ENCODE measurements at regions not wholly inside any gene's neighbourhood (a gene's known extent, or its start where the extent isn't known, plus 50 kb on each side); places are given as distances from the start of the nearest gene placed in this dataset.

DNA sequence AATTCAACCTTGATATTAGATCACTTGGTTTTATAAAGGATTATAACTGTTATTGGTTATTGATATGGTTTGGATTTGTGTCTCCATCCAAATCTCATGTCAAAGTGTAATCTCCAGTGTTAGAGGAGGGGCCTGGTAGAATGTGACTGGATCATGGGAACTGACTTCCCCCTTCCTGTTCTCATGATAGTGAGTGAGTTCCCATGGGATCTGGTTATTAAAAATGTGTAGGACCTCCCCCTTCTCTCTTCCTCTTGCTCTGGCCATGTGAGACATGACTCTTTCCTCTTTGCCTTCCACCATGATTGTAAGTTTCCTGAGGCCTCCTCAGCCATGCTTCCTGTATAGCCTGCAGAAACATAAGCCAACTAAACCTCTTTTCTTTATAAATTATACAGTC, 136.0 kb upstream of the UBE2E2 start:
- ChIA-PET POLR2A (no interaction called here), CTCF (ENCODE audit: low intra/inter-chr PET ratio) (interaction anchor here (0.6 kb wide), 1 partner anchor 345 kb away, joined by 3 read pairs; no protein-coding TSS in a partner anchor)
- DNase-seq (ENCODE audit: extremely low read depth in 1 of 4, low spot score in 3 of 4) (no peak), ATAC-seq (no peak), FAIRE-seq (no peak)
- Histone ChIP-seq H3K4me2 (ENCODE audit: insufficient read depth, low read length) (no peak overlapping the region), H3K27me3 (ENCODE audit: control insufficient read depth in 2 of 2, insufficient read depth in 2 of 2, low read length in 2 of 2) (no peaks in the 10 kb centered on the region), H3K36me3 (ENCODE audit: control insufficient read depth, insufficient read depth, low read length) (no peaks in the 10 kb centered on the region), H3K9me3 (replicated peaks; ENCODE audit: control insufficient read depth, insufficient read depth, low read depth, low read length) (no peaks in the 10 kb centered on the region), H3K4me3 (no peak overlapping the region), H4K20me1 (replicated peaks; ENCODE audit: control insufficient read depth, insufficient read depth, low read length) (no peaks in the 10 kb centered on the region), H3K4me1 (replicated peaks in 1 of 2; ENCODE audit: control insufficient read depth in 2 of 2, insufficient read depth in 2 of 2, low read length in 2 of 2) (no peaks in the 10 kb centered on the region), H2AFZ (ENCODE audit: low read depth, low read length) (no peak overlapping the region), H3K79me2 (ENCODE audit: control insufficient read depth, insufficient read depth, low read length) (no peaks in the 10 kb centered on the region), H3K9me1 (ENCODE audit: control insufficient read depth, insufficient read depth, low read length) (no peaks in the 10 kb centered on the region), H3K9ac (ENCODE audit: insufficient read depth in 1 of 2, low read depth in 2 of 2, low read length in 2 of 2) (no peak overlapping the region), H3K27ac (ENCODE audit: extremely low read depth, low read depth, low read length) (no peak overlapping the region)
- BruUV-seq (replicated peaks), result no TSS peak
- intact Hi-C loops (cut with micrococcal nuclease) (no loop called here), in situ Hi-C loops (cut with MboI) (no loop called here)
- TF ChIP-seq HNRNPL (IDR thresholded peaks at IDR 0.05; ENCODE audit: low read depth, low read length), result no peak
- TF ChIP-seq SMC3 (conservative IDR thresholded peaks at IDR 0.05; ENCODE audit: insufficient read depth, low read depth, low read length), result no peak
- TF ChIP-seq RAD51 (IDR thresholded peaks at IDR 0.05; ENCODE audit: borderline replicate concordance, low read depth), result no peak
- TF ChIP-seq RCOR1 (IDR thresholded peaks at IDR 0.05; ENCODE audit: borderline replicate concordance in 1 of 2, low read depth in 2 of 2, low read length in 2 of 2), result no peak
- no peak for TF ChIP-seq TAL1 (IDR thresholded peaks at IDR 0.05)
- TF ChIP-seq TCF7 (IDR thresholded peaks at IDR 0.05; ENCODE audit: borderline replicate concordance), result no peak
- no peak for TF ChIP-seq HEY1 (CRISPR knock-in tag; IDR thresholded peaks at IDR 0.05; ENCODE audit: borderline replicate concordance)
- TF ChIP-seq, protein P1, sequence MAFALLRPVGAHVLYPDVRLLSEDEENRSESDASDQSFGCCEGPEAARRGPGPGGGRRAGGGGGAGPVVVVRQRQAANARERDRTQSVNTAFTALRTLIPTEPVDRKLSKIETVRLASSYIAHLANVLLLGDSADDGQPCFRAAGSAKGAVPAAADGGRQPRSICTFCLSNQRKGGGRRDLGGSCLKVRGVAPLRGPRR (CRISPR knock-in tag; IDR thresholded peaks at IDR 0.05), result no peak
- no peak for TF ChIP-seq ZNF197 (CRISPR knock-in tag; IDR thresholded peaks at IDR 0.05; ENCODE audit: low read depth)
- TF ChIP-seq, protein P2, sequence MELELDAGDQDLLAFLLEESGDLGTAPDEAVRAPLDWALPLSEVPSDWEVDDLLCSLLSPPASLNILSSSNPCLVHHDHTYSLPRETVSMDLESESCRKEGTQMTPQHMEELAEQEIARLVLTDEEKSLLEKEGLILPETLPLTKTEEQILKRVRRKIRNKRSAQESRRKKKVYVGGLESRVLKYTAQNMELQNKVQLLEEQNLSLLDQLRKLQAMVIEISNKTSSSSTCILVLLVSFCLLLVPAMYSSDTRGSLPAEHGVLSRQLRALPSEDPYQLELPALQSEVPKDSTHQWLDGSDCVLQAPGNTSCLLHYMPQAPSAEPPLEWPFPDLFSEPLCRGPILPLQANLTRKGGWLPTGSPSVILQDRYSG (tag; conservative IDR thresholded peaks at IDR 0.05; ENCODE audit: low read depth), result no peak
- TF ChIP-seq, protein P3, sequence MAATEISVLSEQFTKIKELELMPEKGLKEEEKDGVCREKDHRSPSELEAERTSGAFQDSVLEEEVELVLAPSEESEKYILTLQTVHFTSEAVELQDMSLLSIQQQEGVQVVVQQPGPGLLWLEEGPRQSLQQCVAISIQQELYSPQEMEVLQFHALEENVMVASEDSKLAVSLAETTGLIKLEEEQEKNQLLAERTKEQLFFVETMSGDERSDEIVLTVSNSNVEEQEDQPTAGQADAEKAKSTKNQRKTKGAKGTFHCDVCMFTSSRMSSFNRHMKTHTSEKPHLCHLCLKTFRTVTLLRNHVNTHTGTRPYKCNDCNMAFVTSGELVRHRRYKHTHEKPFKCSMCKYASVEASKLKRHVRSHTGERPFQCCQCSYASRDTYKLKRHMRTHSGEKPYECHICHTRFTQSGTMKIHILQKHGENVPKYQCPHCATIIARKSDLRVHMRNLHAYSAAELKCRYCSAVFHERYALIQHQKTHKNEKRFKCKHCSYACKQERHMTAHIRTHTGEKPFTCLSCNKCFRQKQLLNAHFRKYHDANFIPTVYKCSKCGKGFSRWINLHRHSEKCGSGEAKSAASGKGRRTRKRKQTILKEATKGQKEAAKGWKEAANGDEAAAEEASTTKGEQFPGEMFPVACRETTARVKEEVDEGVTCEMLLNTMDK (IDR thresholded peaks at IDR 0.05; ENCODE audit: borderline replicate concordance, insufficient read depth, low read depth, low read length, poor library complexity, severe bottlenecking), result no peak
- TF ChIP-seq ZZZ3 (IDR thresholded peaks at IDR 0.05), result no peak
- no peak for TF ChIP-seq POLR2G (IDR thresholded peaks at IDR 0.05; ENCODE audit: low read depth, low read length)
- no peak for TF ChIP-seq FOSL1 (tag; conservative IDR thresholded peaks at IDR 0.05)
- TF ChIP-seq ZNF766 (CRISPR knock-in tag; conservative IDR thresholded peaks at IDR 0.05), result no peak
- no peak for TF ChIP-seq TFAM (CRISPR knock-in tag; conservative IDR thresholded peaks at IDR 0.05)
